ENCODE measurements at regions not wholly inside any gene's neighbourhood (a gene's known extent, or its start where the extent isn't known, plus 50 kb on each side); places are given as distances from the start of the nearest gene placed in this dataset.
"Not testable (repeated sequence)": the region's sequence is repeated elsewhere in the genome, so short reads cannot be mapped to it uniquely, and the experiment has no call there.

- TF ChIP-seq CTCF (IDR thresholded peaks at IDR 0.05; ENCODE audit: low read depth, low read length), result no peak
- H3K4me3 ChIP-seq (ENCODE audit: low read depth, low read length), result no peak overlapping the region
Observed at GRCh38 chr18:9043581-9043980, 58.9 kb upstream of the NDUFV2 start.

- no peak overlapping the region for H3K4me3 ChIP-seq (ENCODE audit: low read depth, low read length)
- TF ChIP-seq CTCF (IDR thresholded peaks at IDR 0.05; ENCODE audit: low read depth, low read length), result no peak
Observed at GRCh38 chr18:9047715-9048114, 54.8 kb upstream of the NDUFV2 start.

GRCh38 chr18:9048236-9048635 lies 54.3 kb upstream of the NDUFV2 start:
- no peak overlapping the region for H3K4me3 ChIP-seq (ENCODE audit: low read depth, low read length)
- TF ChIP-seq CTCF (IDR thresholded peaks at IDR 0.05; ENCODE audit: low read depth, low read length), result no peak

GRCh38 chr18:9048808-9049494 lies 53.5 kb upstream of the NDUFV2 start:
- no peak for TF ChIP-seq CTCF (IDR thresholded peaks at IDR 0.05; ENCODE audit: low read depth, low read length)
- H3K4me3 ChIP-seq (ENCODE audit: low read depth, low read length), result no peak overlapping the region

- H3K4me3 ChIP-seq (ENCODE audit: low read depth, low read length), result no peak overlapping the region
- TF ChIP-seq CTCF (IDR thresholded peaks at IDR 0.05; ENCODE audit: low read depth, low read length), result no peak
Observed at GRCh38 chr18:9049495-9049809, 53.0 kb upstream of the NDUFV2 start.

- H3K4me3 ChIP-seq (ENCODE audit: low read depth, low read length), result not testable (repeated sequence)
Observed at GRCh38 chr18:9050628-9051284, 51.7 kb upstream of the NDUFV2 start.
